ENCODE measurements at regions not wholly inside any gene's neighbourhood (a gene's known extent, or its start where the extent isn't known, plus 50 kb on each side); places are given as distances from the start of the nearest gene placed in this dataset.

DNA sequence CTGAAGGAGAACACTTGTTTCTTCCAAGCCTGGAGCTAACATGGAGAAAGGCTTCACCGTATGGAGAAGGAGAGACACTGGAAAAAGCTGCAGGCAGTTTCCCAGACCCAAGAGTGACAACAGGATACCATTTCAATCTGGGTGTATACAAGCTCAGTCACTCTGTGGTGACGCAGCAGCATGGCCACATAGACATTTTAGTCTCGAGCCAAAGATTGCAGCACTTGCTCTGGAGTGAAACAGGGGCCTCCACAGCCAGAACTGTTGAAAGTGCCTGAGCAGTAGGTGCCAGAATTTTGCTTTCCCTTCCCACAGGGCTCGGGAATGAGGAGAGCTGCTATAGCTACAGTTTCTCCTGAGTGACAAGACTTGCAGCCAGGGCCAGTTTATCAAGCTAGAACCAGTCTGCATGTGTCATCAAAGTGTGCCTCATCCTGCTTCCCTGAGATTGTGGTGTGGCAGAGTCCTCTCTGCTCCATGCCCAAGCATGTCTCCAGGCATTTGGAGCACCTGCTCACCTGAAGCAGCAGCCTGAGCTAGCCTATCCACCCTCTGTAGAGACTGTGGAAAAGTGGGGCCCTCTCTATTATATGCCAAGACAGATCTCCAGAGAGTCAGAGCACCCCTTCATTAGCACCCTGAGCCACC is 234.6 kb upstream of the CDH19 start:
- Histone ChIP-seq H3K27me3 (ENCODE audit: control insufficient read depth, insufficient read depth, low read length) (no peaks in the 10 kb centered on the region), H3K79me2 (no peaks in the 10 kb centered on the region), H3K4me2 (ENCODE audit: low read length) (no peak overlapping the region), H3K9ac (no peak overlapping the region), H3K27ac (no peak overlapping the region), H2AFZ (no peak overlapping the region), H3K9me3 (ENCODE audit: control insufficient read depth, low read length) (no peaks in the 10 kb centered on the region), H3K36me3 (ENCODE audit: control insufficient read depth, insufficient read depth, low read length) (no peaks in the 10 kb centered on the region), H3K4me1 (no peaks in the 10 kb centered on the region), H3K4me3 (ENCODE audit: low read depth, low read length) (no peak overlapping the region)
- no peak for TF ChIP-seq CTCF (IDR thresholded peaks at IDR 0.05)

DNA sequence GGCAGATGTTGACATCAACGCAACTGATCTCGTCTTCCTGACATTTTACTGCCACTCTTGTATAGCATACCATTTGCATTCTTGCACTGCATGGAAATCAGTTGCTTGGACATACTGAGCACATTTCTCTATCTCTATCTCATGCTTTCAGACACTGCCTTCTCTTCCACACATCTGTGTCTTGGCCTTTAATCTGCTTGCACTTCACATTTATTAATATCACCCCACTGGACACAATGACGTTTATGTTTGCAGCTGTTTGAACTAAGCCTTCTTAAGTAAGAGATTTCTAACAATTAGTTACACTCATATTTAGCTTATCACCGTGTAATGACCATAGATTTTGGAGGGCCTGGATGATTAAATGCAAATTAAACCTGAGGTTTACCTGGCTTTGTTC is 229.8 kb upstream of the CDH19 start:
- H3K79me2 ChIP-seq = no peaks in the 10 kb centered on the region
- H3K9me3 ChIP-seq (ENCODE audit: control insufficient read depth, low read length) = no peaks in the 10 kb centered on the region
- TF ChIP-seq CTCF (IDR thresholded peaks at IDR 0.05) = no peak
- no peaks in the 10 kb centered on the region for H3K4me1 ChIP-seq
- no peak overlapping the region for H3K27ac ChIP-seq
- H3K4me2 ChIP-seq (ENCODE audit: low read length) = no peak overlapping the region
- no peaks in the 10 kb centered on the region for H3K27me3 ChIP-seq (ENCODE audit: control insufficient read depth, insufficient read depth, low read length)
- no peak overlapping the region for H3K9ac ChIP-seq
- H2AFZ ChIP-seq = no peak overlapping the region
- no peak overlapping the region for H3K4me3 ChIP-seq (ENCODE audit: low read depth, low read length)
- H3K36me3 ChIP-seq (ENCODE audit: control insufficient read depth, insufficient read depth, low read length) = no peaks in the 10 kb centered on the region

GRCh38 chr18:66826211-66826610 is 222.3 kb upstream of the CDH19 start:
- Histone ChIP-seq H3K4me3 (ENCODE audit: low read depth, low read length) (no peak overlapping the region), H3K27me3 (ENCODE audit: control insufficient read depth, insufficient read depth, low read length) (no peaks in the 10 kb centered on the region), H3K4me1 (no peaks in the 10 kb centered on the region), H3K9ac (no peak overlapping the region), H2AFZ (no peak overlapping the region), H3K79me2 (no peaks in the 10 kb centered on the region), H3K4me2 (ENCODE audit: low read length) (no peak overlapping the region), H3K36me3 (ENCODE audit: control insufficient read depth, insufficient read depth, low read length) (no peaks in the 10 kb centered on the region), H3K27ac (no peak overlapping the region), H3K9me3 (ENCODE audit: control insufficient read depth, low read length) (no peaks in the 10 kb centered on the region)
- no peak for TF ChIP-seq CTCF (IDR thresholded peaks at IDR 0.05)

DNA sequence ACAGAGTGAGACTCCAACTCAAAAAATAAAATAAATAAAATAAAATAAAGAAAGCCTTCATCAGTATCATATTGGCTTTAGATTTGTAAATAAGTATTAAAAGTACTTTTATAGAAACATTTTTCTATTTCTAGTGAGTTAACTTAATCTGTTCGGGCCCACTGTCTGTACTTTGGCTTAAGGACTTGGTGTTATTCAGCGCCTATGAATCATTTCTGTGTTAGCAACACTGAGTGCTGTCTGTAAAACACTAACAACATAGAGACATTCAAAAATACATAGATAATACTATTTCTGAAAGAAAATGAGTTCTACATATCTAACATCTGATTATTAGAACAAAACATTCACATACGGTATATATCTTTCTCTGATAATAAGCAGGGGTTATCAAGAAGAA is 221.5 kb upstream of the CDH19 start:
- no peaks in the 10 kb centered on the region for H3K4me1 ChIP-seq
- H3K79me2 ChIP-seq = no peaks in the 10 kb centered on the region
- no peaks in the 10 kb centered on the region for H3K27me3 ChIP-seq (ENCODE audit: control insufficient read depth, insufficient read depth, low read length)
- no peak overlapping the region for H3K4me2 ChIP-seq (ENCODE audit: low read length)
- H2AFZ ChIP-seq = no peak overlapping the region
- no peak for TF ChIP-seq CTCF (IDR thresholded peaks at IDR 0.05)
- H3K36me3 ChIP-seq (ENCODE audit: control insufficient read depth, insufficient read depth, low read length) = no peaks in the 10 kb centered on the region
- no peak overlapping the region for H3K9ac ChIP-seq
- H3K9me3 ChIP-seq (ENCODE audit: control insufficient read depth, low read length) = no peaks in the 10 kb centered on the region
- H3K4me3 ChIP-seq (ENCODE audit: low read depth, low read length) = no peak overlapping the region
- no peak overlapping the region for H3K27ac ChIP-seq

DNA sequence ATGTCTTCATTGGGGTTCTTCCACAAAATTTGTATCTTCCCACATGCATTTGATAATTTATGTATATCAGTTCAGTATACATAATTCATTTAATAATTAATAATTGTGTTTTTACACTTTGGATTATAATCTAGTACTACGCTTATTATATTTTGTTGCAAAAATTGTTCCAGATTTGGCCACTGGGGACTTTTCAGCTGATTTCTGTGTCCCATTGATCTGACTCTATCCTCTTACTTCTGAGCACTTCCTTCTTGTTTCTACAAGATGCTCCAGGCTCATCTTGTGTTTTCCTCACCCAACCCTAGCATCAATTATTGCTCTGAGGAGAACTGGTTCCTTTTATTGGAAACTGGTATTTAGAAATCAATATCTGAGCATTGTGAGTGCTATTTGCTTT is 215.3 kb upstream of the CDH19 start:
- H3K9me3 ChIP-seq (ENCODE audit: control insufficient read depth, low read length) = no peaks in the 10 kb centered on the region
- H3K36me3 ChIP-seq (ENCODE audit: control insufficient read depth, insufficient read depth, low read length) = no peaks in the 10 kb centered on the region

More for the DNA sequence above, 215.3 kb upstream of the CDH19 start:
- Histone ChIP-seq H2AFZ (no peak overlapping the region), H3K27me3 (ENCODE audit: control insufficient read depth, insufficient read depth, low read length) (no peaks in the 10 kb centered on the region), H3K4me3 (ENCODE audit: low read depth, low read length) (no peak overlapping the region), H3K4me2 (ENCODE audit: low read length) (no peak overlapping the region), H3K4me1 (no peaks in the 10 kb centered on the region), H3K27ac (no peak overlapping the region), H3K9ac (no peak overlapping the region), H3K79me2 (no peaks in the 10 kb centered on the region)
- no peak for TF ChIP-seq CTCF (IDR thresholded peaks at IDR 0.05)
